D721Med (cell line): ENCODE measurements at regions not wholly inside any gene's neighbourhood (a gene's known extent, or its start where the extent isn't known, plus 50 kb on each side); places are given as distances from the start of the nearest gene placed in this dataset.

Experiments
- DNase-seq: peaks from one replicate; pipeline ENCODE4 v3.0.0; 2011; ENCODE audit warnings: low spot score; ENCODE audit not compliant: insufficient read length
- FAIRE-seq: peaks from 2 replicates; lab custom pipeline; 2011; peaks lifted over from hg19 to GRCh38; lab: Jason Lieb, UNC
- TF ChIP-seq, protein P1 (sequence below): IDR thresholded peaks from 2 replicates; pipeline ENCODE4 v1.5.1; 2012; ENCODE audit warnings: mild to moderate bottlenecking, control low read depth; ENCODE audit not compliant: insufficient read depth; ENCODE audit errors: missing control alignments

DNA sequence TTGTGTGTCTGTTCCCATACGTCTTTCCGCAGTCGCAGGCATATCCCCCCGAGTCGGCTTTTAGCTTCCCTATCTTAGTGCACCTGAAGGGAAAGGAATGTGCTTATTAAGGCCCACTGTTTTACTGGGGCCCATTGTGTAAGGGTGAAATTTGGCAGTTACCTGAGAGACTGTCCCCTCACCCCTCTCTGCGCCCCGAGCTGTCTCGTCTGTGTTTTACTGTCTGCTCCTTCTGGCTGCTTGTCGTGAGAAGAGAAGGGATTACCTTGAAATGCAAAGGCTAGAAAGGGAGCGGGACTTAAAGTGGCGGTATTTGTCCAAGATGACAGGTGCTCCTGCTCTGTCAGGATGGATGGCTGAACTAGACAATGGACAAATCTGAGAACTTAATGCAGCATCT is 233.0 kb upstream of the POU1F1 start:
- DNase-seq (peak; percentile 13), FAIRE-seq (no peak)
- TF ChIP-seq, protein P1, sequence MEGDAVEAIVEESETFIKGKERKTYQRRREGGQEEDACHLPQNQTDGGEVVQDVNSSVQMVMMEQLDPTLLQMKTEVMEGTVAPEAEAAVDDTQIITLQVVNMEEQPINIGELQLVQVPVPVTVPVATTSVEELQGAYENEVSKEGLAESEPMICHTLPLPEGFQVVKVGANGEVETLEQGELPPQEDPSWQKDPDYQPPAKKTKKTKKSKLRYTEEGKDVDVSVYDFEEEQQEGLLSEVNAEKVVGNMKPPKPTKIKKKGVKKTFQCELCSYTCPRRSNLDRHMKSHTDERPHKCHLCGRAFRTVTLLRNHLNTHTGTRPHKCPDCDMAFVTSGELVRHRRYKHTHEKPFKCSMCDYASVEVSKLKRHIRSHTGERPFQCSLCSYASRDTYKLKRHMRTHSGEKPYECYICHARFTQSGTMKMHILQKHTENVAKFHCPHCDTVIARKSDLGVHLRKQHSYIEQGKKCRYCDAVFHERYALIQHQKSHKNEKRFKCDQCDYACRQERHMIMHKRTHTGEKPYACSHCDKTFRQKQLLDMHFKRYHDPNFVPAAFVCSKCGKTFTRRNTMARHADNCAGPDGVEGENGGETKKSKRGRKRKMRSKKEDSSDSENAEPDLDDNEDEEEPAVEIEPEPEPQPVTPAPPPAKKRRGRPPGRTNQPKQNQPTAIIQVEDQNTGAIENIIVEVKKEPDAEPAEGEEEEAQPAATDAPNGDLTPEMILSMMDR = no peak

DNA sequence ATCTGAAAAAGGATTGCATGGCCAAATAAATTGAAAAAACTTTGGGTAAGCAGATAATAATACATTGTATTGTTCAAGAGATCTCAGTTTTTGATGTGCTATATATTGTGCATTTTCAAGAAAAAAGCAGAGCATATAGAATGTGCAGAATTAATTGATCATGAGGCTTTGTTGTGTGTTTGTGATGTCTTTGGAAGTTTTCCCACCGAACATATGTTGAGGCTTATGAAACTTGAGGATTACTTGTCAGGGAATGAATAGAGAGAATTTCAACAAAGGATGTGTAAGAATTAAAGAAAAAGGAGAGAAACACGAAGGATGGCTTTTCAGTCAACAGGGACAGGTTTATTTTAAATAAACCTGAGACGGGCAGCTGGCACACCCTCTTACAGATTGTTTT is 232.5 kb upstream of the POU1F1 start:
- DNase-seq (no peak), FAIRE-seq (no peak)
- TF ChIP-seq, protein P1 = no peak

DNA sequence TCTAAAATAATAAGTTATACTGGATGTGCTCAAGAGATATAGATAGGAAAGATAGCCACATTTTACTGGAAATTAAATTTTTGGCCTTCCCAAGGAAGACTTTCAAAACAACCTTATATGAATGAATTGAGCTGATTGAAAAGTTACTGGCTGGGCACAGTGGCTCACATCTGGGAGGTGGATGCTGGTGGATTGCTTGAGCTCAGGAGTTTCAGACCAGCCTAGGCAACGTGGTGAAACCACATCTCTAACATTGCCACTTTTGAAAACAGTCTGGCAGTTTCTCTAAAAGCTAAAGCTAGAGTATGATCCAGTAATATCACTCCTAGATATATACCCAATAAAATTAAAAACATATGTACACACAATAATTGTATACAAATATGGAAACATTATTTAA is 231.4 kb upstream of the POU1F1 start:
- no peak for DNase-seq
- no peak for FAIRE-seq
- TF ChIP-seq, protein P1 = no peak

DNA sequence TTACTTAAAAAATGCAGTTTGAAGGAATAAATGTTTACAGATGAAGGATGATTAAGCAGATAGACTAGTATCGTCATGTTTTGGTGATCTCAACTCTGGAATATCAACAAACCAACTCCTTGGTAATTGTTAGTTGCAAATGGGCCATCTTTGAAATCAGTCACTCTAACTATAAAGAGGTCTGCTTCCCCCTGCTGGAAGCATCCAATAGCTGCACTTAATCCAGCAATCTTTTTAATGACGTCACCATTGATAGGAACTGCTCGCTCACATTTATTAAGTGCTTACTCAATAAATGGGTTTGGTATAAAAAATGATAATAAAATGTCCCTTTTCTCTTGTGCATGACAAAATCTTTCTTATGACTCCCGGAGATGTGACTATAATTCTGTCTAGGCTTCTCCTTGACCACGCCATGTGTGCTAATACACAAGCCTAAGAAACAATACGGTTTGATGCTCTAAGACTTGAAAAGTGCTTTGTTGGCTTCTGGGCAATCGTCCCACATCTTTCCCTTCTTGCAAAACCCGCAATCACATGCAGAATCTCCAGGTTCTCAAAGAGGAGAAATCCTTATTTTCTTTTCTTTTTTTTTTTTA is 227.6 kb upstream of the POU1F1 start:
- FAIRE-seq (peak; percentile 82), DNase-seq (peak; percentile 14)
- TF ChIP-seq, protein P1 = peak; percentile 47

DNA sequence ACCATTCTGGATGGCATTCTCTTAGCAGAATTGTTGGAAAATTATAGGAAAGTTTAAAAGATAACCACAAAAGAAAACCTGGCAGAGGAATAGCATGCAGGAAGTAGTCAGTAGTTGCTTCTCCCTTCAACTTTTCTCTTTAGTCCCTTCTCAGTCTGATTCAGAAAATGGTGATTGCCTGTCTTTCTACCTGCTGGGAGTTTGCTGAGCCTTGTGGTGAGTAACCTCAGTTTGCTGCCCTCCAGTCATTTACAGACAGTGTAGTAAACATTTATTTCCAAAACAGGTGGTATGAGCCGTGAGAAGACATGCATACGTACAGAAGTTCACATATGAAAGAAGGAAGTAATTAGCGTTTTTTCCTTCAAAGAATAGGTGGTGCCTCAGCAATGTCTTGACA is 224.7 kb upstream of the POU1F1 start:
- DNase-seq (no peak), FAIRE-seq (no peak)
- TF ChIP-seq, protein P1 = no peak

DNA sequence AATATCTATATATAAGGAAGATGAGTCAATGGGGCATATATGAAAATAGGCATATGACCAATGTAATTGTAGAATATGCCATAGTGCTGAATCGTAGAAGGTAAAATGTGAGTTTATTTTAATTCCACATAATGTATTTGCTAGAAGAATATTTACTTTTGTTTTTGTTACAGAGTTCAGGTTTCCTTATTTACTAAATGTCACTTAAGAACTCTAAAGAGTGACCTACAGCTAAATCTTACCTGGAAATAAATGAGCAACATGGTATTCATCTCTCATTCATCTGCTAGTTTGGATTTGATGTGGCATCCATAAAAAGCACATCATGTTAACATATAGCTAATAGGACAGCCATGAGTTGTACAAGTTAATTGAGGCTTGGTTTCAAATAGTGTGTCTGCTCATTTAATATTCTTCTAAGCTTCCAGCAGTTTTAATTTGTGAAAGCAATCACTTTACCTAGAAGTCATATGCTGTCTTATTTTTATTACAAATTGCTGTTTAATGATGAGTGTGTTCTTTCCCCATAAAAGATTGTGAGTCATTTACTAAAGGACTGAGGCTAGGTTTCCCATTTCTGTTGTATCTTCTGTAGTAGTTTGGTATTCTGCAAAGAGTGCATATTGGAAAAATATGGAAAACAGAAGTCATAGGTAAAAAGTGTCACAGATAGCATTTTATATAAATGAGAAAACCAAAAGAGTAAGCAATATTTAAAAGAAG is 222.1 kb upstream of the POU1F1 start:
- FAIRE-seq (no peak), DNase-seq (no peak)
- TF ChIP-seq, protein P1 = no peak

DNA sequence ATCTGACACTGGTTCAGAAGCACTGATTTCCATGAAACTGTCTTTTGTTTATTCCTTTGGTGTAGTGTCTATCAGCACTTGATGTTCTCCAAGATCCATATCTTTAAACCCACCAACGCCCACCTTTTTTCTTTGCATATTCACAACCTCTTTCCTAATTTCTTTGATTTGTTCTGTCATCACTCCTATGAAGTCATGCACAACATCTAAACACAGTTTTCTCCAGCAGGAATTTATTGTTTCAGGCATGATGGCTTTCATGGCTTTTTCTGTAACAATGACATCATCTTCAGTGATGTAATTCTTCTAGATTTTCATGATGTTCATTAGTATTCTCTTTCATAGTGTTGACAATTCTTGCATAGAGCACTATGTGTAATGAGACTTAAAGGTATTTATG is 219.6 kb upstream of the POU1F1 start:
- TF ChIP-seq, protein P1 = no peak
- no peak for FAIRE-seq
- DNase-seq = no peak
